OCI-LY3 (cell line): ENCODE measurements at regions not wholly inside any gene's neighbourhood (a gene's known extent, or its start where the extent isn't known, plus 50 kb on each side); places are given as distances from the start of the nearest gene placed in this dataset.

ENCODE experiments used
- H2AFZ ChIP-seq: fragments of 200-600, 300-600 bp; shearing (Covaris generic); 2 replicates; pipeline ENCODE4 v1.6.0; 2014; ENCODE audit warnings: antibody characterized with exemption, low read depth, low read length
- H3K27ac ChIP-seq: fragments of 200-600, 300-600 bp; sonication (generic); 2 replicates; pipeline ENCODE4 v1.5.1; 2014; ENCODE audit warnings: mild to moderate bottlenecking, low read length, moderate library complexity, mixed read lengths
- H3K27me3 ChIP-seq: fragments of 200-600, 300-600 bp; sonication (generic); 2 replicates; pipeline ENCODE4 v1.6.1; 2014; ENCODE audit warnings: low read depth, low read length, mixed read lengths
- H3K36me3 ChIP-seq: fragments of 200-600, 300-600 bp; sonication (generic); replicated peaks from 2 replicates; pipeline ENCODE3; 2014; ENCODE audit warnings: low read depth, low read length, mixed read lengths
- H3K4me1 ChIP-seq: fragments of 300-600, 200-600 bp; sonication (generic); 2 replicates; pipeline ENCODE4 v1.6.1; 2014; ENCODE audit warnings: low read length, mixed read lengths
- H3K4me2 ChIP-seq: fragments of 200-600, 300-600 bp; sonication (generic); 2 replicates; pipeline ENCODE4 v1.6.1; 2014; ENCODE audit warnings: low read length, mixed read lengths
- H3K4me3 ChIP-seq: fragments of 300-600, 200-600 bp; sonication (generic); 2 replicates; pipeline ENCODE4 v1.5.1; 2014; ENCODE audit warnings: antibody characterized with exemption, mild to moderate bottlenecking, low read length, moderate library complexity
- H3K79me2 ChIP-seq: fragments of 300-600, 200-600 bp; shearing (Covaris generic); 2 replicates; pipeline ENCODE4 v1.6.1; 2014; ENCODE audit warnings: mild to moderate bottlenecking, low read length, mixed read lengths
- H3K9ac ChIP-seq: fragments of 300-600, 200-600 bp; shearing (Covaris generic); 2 replicates; pipeline ENCODE4 v1.6.0; 2014; ENCODE audit warnings: mild to moderate bottlenecking, low read length, moderate library complexity
- H3K9me3 ChIP-seq: fragments of 200-600, 300-600 bp; shearing (Covaris generic); 2 replicates; pipeline ENCODE4 v1.6.1; 2014; ENCODE audit warnings: low read length, mixed read lengths; ENCODE audit not compliant: insufficient read depth
- H4K20me1 ChIP-seq: fragments of 200-600, 300-600 bp; sonication (generic); 2 replicates; pipeline ENCODE4 v1.6.1; 2016; ENCODE audit warnings: low read length, mixed read lengths; ENCODE audit not compliant: insufficient read depth
- CTCF ChIP-seq: fragments of 200-600, 300-600 bp; sonication (generic); IDR thresholded peaks from 2 replicates; pipeline ENCODE4 v1.5.1; 2014; ENCODE audit warnings: antibody characterized with exemption, low read length, low read depth
- EZH2phosphoT487 ChIP-seq: fragments of 200-600 bp; shearing (Covaris generic); IDR thresholded peaks from 2 replicates; pipeline ENCODE4 v1.6.1; 2018; ENCODE audit warnings: antibody characterized with exemption, mixed run types, low read depth

DNA sequence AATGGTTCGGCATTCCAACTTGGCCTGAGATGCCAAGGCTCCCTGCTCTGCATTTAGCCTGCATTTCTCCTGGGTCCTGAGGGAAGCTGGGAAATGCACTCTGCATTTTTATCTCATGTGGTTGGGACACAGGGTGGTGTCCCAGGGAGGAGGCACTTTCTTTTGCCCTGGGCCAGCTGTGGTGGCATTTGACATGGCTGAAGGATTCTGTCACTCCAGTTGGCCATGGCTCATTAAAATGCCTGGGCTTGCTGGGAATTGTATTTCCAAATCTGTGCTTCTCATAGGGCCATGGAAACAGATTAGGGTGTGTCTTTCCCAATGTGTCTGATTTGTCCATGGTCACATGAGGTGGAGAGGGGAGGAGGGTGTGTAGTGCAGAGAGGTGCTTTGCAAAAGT, 128.3 kb upstream of the RGMA start:
- TF ChIP-seq EZH2phosphoT487 (no peak), CTCF (no peak)
- H3K27me3 ChIP-seq, result peaks cover 4% of the 10 kb centered on the region; the same call in 1 of the 2 replicates

GRCh38 chr15:93214106-93214505, 125.1 kb upstream of the RGMA start:
- no peaks in the 10 kb centered on the region for H3K9me3 ChIP-seq
- no peak overlapping the region for H3K9ac ChIP-seq
- no peaks in the 10 kb centered on the region for H3K4me1 ChIP-seq
- TF ChIP-seq EZH2phosphoT487, result no peak
- TF ChIP-seq CTCF, result no peak
- H3K27me3 ChIP-seq, result peaks cover 6% of the 10 kb centered on the region; the same call in 1 of the 2 replicates
- no peak overlapping the region for H3K4me2 ChIP-seq
- no peaks in the 10 kb centered on the region for H3K79me2 ChIP-seq
- no peaks in the 10 kb centered on the region for H3K36me3 ChIP-seq
- no peak overlapping the region for H3K27ac ChIP-seq
- H3K4me3 ChIP-seq, result no peak overlapping the region
- no peaks in the 10 kb centered on the region for H4K20me1 ChIP-seq
- no peak overlapping the region for H2AFZ ChIP-seq

More for the DNA sequence above, 128.3 kb upstream of the RGMA start:
- Histone ChIP-seq H3K79me2 (no peaks in the 10 kb centered on the region), H3K9ac (no peak overlapping the region), H3K27ac (no peak overlapping the region), H2AFZ (no peak overlapping the region), H3K4me2 (no peak overlapping the region), H4K20me1 (no peaks in the 10 kb centered on the region), H3K9me3 (no peaks in the 10 kb centered on the region), H3K4me1 (no peaks in the 10 kb centered on the region), H3K36me3 (no peaks in the 10 kb centered on the region), H3K4me3 (no peak overlapping the region)

GRCh38 chr15:93213281-93213680, 124.3 kb upstream of the RGMA start:
- H3K27ac ChIP-seq, result no peak overlapping the region
- H4K20me1 ChIP-seq, result no peaks in the 10 kb centered on the region
- H3K9ac ChIP-seq, result no peak overlapping the region
- no peak overlapping the region for H2AFZ ChIP-seq
- no peaks in the 10 kb centered on the region for H3K79me2 ChIP-seq
- no peak for TF ChIP-seq EZH2phosphoT487
- H3K4me2 ChIP-seq, result no peak overlapping the region
- no peak overlapping the region for H3K4me3 ChIP-seq
- H3K36me3 ChIP-seq, result no peaks in the 10 kb centered on the region
- no peaks in the 10 kb centered on the region for H3K9me3 ChIP-seq
- peaks cover 6% of the 10 kb centered on the region; the same call in 1 of the 2 replicates for H3K27me3 ChIP-seq
- H3K4me1 ChIP-seq, result no peaks in the 10 kb centered on the region

- H3K4me1 ChIP-seq, result no peaks in the 10 kb centered on the region
- H3K9ac ChIP-seq, result no peak overlapping the region
- no peak overlapping the region for H2AFZ ChIP-seq
- H3K27ac ChIP-seq, result no peak overlapping the region
- H3K36me3 ChIP-seq, result no peaks in the 10 kb centered on the region
- H3K79me2 ChIP-seq, result no peaks in the 10 kb centered on the region
- no peaks in the 10 kb centered on the region for H3K9me3 ChIP-seq
- TF ChIP-seq CTCF, result no peak
- no peak for TF ChIP-seq EZH2phosphoT487
- H4K20me1 ChIP-seq, result no peaks in the 10 kb centered on the region
- peaks cover 6% of the 10 kb centered on the region; the same call in 1 of the 2 replicates for H3K27me3 ChIP-seq
- H3K4me2 ChIP-seq, result no peak overlapping the region
- no peak overlapping the region for H3K4me3 ChIP-seq
These were observed 123.6 kb upstream of the RGMA start for GRCh38 chr15:93212578-93212977.
